CD4-positive, alpha-beta T cell treated with Interferon alpha-2 for 1 hour (primary cell): ENCODE measurements at regions not wholly inside any gene's neighbourhood (a gene's known extent, or its start where the extent isn't known, plus 50 kb on each side); places are given as distances from the start of the nearest gene placed in this dataset.
"Not testable (repeated sequence)": the region's sequence is repeated elsewhere in the genome, so short reads cannot be mapped to it uniquely, and the experiment has no call there.

Experiments used
- DNase-seq, 2 donors: peaks; one replicate each; pipeline ENCODE4 v3.0.0-alpha.2; 2020 to 2022

- no peak for DNase-seq
Measured at GRCh38 chr10:84862551-84862950, 534.2 kb downstream of the CCSER2 start.

- no peak for DNase-seq
Measured at GRCh38 chr10:84863675-84864074, 535.3 kb downstream of the CCSER2 start.

DNA sequence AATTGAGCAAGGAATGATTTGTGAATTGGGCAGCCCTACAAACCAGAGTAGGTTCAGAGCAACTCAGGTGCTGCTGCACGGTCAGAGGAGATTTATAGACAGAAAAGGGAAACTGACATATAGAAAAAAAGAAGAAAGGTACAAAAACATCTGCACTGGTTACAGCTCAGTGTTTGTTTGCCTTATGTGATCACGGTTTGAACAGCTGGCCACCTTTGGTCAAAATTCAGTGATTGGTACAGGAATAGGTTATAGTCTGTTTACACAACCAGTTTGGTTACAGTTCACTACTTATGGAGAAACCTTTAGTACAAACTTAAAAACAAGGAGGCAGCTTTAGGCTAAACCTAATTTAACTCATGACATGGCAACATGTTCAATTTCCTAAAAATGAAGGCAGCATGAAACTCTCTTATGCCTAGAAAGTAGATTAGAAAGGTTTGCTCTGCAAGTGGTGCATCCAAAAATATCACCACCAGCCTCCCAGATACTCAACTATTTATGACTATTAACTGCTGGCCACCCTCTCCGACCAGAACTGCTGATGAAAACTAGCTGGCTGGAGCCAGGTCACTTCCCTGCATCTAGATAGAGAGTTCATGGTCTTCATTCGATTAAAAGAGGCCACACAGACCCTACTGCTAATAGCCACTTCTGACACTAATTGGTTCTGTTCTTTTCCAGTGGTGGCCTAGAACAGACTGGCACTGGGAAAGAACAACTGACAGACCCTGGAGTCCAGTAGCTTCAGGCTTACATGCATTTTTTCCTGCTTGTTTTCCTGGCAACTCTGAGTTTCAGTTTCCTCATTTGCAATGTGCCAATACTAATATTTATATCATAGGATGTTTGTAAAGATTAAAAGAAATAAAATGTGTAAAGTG is 548.0 kb downstream of the CCSER2 start:
- no peak for DNase-seq

DNA sequence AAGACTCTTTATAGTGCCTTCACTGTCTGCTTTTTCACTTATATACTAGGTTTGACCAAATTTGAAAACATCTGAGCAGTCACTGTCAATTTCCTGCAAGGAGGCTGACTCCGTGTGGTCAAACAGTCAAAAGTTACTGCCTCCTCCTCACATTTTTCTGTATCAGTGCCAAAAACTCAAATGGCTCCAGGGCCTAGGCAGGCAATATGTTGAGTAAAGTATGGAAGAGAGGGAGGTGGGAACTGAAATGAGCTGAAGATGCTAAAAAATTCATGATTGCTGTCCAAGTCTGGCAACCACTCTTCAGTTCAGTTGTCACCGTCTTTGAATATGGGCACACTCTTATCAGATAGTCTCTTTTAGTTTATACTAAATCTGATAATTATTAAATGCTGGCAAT is 551.6 kb downstream of the CCSER2 start:
- DNase-seq = no peak

GRCh38 chr10:84881696-84882095 is 553.3 kb downstream of the CCSER2 start:
- not testable (repeated sequence) for DNase-seq

DNA sequence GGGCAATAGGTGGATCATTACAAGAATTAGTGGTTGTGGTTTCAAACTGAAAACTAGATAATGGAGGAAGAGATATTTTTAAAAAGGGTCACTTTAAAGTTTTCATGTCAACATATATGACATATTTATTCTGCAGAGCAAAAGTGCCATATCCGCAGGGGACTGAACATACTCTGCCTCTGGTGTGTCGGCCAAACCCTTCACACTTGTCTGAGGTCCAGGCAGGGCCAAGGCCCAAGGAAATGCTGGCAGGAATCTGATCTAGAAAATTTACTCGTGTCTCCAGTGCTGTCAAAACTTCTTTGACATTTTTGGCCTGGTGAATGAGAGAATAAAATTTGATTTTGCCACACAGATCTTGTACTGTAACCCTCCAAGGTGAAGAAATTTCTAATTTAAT is 562.3 kb downstream of the CCSER2 start:
- no peak for DNase-seq

GRCh38 chr10:84891631-84892030 is 563.2 kb downstream of the CCSER2 start:
- DNase-seq = no peak

- no peak for DNase-seq
Measured at GRCh38 chr10:84895541-84895940, 567.2 kb downstream of the CCSER2 start.

DNA sequence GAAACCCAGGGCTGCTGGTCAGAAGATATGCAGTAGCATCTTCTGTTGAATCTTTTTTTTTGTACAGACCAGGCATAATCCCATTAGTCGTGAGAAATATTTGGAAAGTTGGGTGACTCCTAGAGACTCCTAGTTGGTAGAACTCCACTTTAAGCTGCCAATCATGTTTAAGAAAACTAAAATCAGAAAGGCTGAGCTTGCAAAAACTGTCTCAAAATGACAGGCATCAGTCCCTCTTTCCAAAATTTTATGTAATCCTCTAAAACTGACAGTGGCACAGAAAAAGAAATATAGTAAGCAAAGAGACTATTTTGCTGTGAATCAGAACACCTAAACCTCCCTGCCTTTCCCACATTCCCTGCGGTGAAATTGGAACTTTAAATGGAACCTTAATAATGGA is 568.5 kb downstream of the CCSER2 start:
- DNase-seq = no peak

GRCh38 chr10:84899268-84899667 is 570.9 kb downstream of the CCSER2 start:
- no peak for DNase-seq

DNA sequence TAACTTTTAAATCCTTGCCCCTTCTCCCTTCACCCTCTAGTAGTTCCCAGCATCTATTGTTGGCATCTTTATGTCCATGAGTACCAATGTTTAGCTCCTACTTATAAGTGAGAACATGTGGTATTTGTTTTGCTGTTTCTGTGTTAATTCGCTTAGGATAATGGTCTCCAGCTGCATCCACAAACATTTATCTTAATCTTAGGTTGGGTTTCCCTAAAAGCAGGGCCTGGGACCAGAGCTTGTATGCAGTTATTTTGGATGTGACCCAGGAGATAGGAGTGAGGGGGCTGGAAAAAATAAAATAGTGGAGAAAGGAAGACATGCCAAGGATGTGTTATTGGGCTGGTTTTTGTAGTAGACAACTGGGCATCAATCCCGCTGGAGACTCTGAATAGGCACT is 571.8 kb downstream of the CCSER2 start:
- no peak for DNase-seq

DNA sequence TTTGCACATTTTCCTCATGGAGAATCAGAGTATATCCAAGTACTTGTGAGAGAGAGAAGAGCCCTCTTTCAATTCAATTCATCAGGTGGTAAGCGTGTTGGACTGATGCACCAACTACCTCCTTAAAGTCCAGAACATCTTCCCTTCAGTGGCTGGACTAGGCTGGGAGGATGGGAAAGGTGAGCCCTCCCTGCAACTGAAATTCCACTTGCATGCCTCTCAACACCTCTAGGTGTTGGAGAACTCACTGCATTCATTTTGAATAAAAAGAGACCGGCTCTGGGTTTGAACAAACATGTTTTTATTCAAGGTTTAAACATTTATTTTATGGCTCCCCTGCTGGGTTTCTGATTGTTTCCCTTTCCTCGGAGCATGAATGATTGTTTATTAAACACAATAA is 573.5 kb downstream of the CCSER2 start:
- no peak for DNase-seq

GRCh38 chr10:84902553-84902952 is 574.2 kb downstream of the CCSER2 start:
- DNase-seq = no peak

GRCh38 chr10:84903320-84903719 is 574.9 kb downstream of the CCSER2 start:
- DNase-seq = no peak

DNA sequence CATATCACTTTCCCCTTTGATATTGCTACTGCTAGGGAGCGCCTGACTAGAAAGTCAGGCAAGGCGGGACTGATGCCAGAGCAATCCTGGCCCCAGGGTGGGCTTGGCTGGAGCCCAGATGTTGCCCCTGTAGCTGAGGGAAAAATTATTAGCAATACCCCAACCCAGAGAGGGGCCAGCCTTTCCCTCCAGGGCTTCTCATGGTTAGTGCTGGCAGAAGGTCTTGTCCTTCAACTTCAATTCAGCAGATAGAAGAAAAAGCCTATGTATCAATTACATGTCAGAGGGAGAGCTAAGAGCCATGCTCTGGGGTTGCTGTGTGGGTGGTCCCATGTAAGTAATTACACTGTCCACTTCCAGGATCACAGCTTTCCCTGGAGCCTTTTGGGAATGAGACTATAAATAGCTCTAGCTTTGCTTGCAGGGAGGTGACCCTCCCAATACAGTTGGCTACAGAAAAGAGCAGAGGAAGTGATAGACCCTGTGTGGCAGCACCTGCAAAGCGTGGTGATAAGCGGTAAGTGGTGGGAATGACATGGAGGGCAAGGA is 579.1 kb downstream of the CCSER2 start:
- no peak for DNase-seq

GRCh38 chr10:84908491-84908890 is 580.1 kb downstream of the CCSER2 start:
- no peak for DNase-seq

DNA sequence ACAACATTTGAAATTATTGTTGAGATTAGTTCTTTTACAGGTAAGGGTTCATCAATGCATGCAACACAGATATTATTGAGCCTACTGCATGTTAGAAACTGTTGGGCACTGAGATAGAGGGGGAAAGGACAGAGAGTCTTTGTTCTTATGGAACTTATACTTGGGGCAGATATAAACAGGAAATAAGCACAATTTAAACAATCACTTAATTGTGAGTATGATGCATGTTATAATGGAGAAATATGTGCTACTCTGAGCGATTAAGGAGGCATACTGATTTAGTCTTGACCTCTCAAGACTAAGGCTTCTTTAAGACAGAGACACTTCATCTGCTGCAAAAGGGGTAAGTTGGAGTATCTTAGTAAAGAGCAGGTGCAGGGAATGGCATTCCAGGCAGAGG is 593.3 kb downstream of the CCSER2 start:
- no peak for DNase-seq

GRCh38 chr10:84924131-84924530 is 595.7 kb downstream of the CCSER2 start:
- no peak for DNase-seq

GRCh38 chr10:84925495-84925894 is 597.1 kb downstream of the CCSER2 start:
- no peak for DNase-seq

DNA sequence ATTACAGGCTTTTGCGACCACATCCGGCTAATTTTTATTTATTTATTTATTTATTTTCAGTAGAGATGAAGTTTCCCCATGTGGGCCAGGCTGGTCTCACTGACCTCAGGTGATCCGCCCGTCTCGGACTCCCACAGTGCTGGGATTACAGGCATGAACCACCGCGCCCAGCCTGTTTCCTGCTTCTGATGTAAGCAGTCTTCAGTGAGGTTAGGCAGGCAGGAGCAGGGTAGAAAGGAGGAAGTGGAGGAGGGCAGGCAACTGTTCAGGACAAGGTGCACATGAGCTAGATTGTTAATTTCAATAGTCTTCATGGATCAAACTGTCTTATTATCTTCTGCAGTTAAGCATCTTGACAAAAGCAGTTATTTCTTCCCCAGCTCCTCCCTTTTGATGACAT is 605.0 kb downstream of the CCSER2 start:
- no peak for DNase-seq

DNA sequence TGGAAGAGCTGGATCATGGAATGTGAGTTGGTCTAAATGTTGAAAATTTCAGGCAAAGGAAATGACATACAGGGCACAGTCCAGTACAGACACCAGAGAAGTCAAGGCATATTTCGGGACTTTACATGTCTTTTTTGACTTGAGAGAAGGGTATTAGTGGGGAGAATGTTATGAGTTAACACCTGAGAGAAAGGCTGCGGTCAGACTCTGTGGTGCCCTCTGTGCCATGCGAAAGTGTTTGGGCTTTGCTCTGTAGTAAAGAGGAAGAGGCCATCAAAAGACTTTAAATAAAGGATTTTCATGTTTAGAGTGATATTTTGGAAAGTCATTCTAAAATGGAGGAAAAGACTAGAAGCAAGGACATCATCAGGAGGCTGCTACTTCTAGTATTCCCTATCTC is 607.4 kb downstream of the CCSER2 start:
- no peak for DNase-seq

DNA sequence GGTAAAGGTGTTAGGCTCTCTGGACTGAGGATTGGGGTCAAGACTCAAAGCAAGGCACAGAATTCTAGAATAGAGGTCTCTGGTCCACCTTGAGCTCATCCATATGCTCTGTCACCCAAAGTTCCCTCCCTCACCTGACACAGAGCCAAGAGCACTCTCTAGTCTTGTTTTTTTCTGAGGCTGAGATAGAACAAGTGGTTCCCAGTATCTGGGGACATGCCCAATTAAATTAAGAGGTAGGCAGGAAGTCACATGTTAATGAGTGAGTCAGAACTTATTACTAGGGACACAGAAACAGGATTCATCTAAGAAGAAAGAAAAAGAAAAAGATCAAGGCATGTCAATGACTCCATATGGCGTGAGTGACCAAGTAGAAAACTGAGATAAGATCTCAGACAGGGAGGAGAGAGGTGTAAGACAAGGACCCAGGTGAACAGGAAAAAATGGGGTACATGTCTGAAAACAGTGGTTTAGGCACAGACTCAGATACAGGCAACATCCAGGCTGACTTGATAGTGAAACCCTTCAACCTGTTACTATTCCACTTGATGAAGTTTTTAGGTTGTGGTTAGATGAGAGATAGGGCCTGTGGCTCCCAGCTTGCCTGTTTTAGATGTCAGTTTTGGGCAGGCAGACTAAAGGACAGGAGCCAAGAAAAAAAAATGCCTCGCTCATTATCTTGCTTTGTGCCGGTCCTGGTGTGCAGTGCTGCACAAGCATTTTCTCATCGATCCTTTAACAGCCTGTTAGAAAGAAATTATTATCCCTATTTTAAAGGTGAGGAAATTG is 609.9 kb downstream of the CCSER2 start:
- DNase-seq = no peak

DNA sequence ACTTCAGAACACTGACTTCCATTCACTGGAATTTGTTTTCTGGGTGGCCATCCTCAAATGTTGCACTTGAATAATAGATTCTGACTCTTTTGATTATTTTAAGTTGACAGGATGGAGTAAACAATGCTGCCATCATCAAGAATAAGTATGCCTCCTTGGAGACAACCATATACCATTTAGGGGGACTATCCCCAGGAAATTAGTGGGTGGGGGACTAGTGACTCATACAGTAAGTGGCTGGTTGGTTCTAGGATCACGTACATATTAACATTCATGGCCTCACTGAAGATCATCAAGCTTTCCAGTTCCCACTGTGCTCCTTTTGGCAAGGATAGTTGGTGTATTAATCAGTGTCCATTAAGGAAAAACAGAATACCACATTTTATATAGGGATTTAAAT is 615.2 kb downstream of the CCSER2 start:
- DNase-seq = no peak

DNA sequence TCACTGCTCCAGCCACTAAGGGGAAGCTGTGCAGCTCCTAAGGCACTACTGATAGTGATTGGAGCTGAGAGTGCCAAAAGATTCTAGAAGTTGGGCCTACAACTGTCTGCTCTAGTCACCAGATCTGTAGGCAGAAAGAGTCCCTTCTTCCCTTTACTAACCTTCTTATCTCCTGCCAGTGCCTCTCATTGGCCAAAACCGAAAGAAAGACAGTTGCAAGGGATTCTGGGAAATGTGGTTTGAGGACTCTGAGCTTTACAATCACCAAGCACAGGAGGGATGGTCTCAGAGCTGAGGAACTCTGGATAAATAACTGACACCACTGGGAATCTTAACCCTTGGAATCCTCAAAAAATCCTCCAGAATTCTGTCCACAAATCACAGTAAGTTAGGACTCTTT is 615.8 kb downstream of the CCSER2 start:
- DNase-seq = no peak
